NB4 (cell line): ENCODE measurements at regions not wholly inside any gene's neighbourhood (a gene's known extent, or its start where the extent isn't known, plus 50 kb on each side); places are given as distances from the start of the nearest gene placed in this dataset.

ENCODE experiments used
- CTCF ChIP-seq: IDR thresholded peaks from one replicate; pipeline ENCODE4 v1.5.1; 2012; ENCODE audit warnings: low read depth, low read length
- MYC ChIP-seq: IDR thresholded peaks from 2 replicates; pipeline ENCODE4 v1.6.1; 2011; ENCODE audit warnings: low read depth, low read length

- TF ChIP-seq CTCF = no peak
- no peak for TF ChIP-seq MYC
Measured at GRCh38 chr13:59450229-59450628, 713.5 kb downstream of the DIAPH3 start.
